Esophagus muscularis mucosa (tissue), 3 donors: ENCODE measurements at regions not wholly inside any gene's neighbourhood (a gene's known extent, or its start where the extent isn't known, plus 50 kb on each side); places are given as distances from the start of the nearest gene placed in this dataset.

Experiments used
- CTCF ChIP-seq, 3 experiments: fragments of 200-600 bp in 2 of 3; fragments of 450-650 bp in 1 of 3; sonication (generic) in 2 of 3; IDR thresholded peaks; one replicate each; pipeline ENCODE4 v1.5.1; 2017 to 2019; ENCODE audit warnings: antibody characterized with exemption in 3 of 3, mild to moderate bottlenecking in 2 of 3, moderate library complexity in 1 of 3
- POLR2A ChIP-seq: fragments of 450-650 bp; IDR thresholded peaks from one replicate; pipeline ENCODE4 v1.6.1; 2017; ENCODE audit warnings: antibody characterized with exemption, moderate library complexity, mild to moderate bottlenecking, low read depth
- POLR2AphosphoS5 ChIP-seq, 2 donors: sonication (generic); formaldehyde crosslinking; IDR thresholded peaks; one replicate each; pipeline ENCODE4 v1.6.1; 2017; ENCODE audit warnings: antibody characterized with exemption in 2 of 2

DNA sequence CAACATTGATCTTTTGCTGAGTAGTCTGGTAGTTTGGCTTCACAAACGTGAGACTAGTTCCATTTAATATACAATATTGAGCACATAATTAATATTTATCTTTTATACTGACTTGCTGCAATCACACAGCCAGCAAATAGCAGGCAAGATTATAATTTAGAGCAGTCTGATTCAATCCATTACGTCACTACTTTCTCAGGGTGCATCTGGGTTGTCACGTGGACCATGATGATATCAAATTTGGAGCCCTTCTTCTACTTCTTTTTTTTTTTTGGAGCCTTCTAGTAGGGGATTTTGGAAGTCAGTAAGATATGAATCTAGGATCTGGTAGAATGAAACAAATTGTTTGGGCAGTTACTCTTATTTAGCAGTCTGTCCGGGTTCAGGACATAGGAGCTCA lies 100.6 kb upstream of the SLC5A9 start:
- no peak for TF ChIP-seq CTCF (IDR thresholded peaks at IDR 0.05)
- TF ChIP-seq POLR2AphosphoS5 (IDR thresholded peaks at IDR 0.05): no peak
- no peak for TF ChIP-seq POLR2A
